HT1080 (cell line): ENCODE measurements at regions not wholly inside any gene's neighbourhood (a gene's known extent, or its start where the extent isn't known, plus 50 kb on each side); places are given as distances from the start of the nearest gene placed in this dataset.
"Not testable (repeated sequence)": the region's sequence is repeated elsewhere in the genome, so short reads cannot be mapped to it uniquely, and the experiment has no call there.

Experiments
- DNase-seq: peaks from one replicate; pipeline ENCODE4 v3.0.0-alpha.2; 2015; ENCODE audit warnings: low read depth

- DNase-seq, result no peak
Measured at GRCh38 chr20:55937283-55937682, 68.0 kb downstream of the CBLN4 start.

DNA sequence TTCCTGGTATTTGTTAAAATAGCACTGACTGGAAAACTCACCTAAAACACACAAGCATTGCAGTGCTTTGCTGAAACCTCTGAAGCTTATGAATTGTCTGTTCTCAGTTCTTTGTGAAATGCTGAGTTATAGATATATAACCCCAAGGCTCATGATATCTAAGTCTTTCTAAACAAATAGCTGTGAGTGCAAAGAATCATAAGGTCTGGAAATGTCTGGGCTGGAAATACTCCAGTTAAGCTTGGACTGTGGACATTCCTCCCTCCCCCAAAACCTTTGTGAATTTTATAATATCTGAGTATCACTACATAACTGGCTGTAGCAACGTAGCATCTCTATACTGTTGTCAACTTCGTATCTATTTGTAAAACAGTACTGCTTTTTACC lies 69.1 kb downstream of the CBLN4 start:
- DNase-seq, result no peak

GRCh38 chr20:55935448-55936208 lies 69.7 kb downstream of the CBLN4 start:
- DNase-seq, result no peak

- DNase-seq, result no peak
Measured at GRCh38 chr20:55934146-55934545, 71.2 kb downstream of the CBLN4 start.

GRCh38 chr20:55930876-55931275 lies 74.4 kb downstream of the CBLN4 start:
- DNase-seq, result not testable (repeated sequence)

- no peak for DNase-seq
Measured at GRCh38 chr20:55928266-55928665, 77.1 kb downstream of the CBLN4 start.

DNA sequence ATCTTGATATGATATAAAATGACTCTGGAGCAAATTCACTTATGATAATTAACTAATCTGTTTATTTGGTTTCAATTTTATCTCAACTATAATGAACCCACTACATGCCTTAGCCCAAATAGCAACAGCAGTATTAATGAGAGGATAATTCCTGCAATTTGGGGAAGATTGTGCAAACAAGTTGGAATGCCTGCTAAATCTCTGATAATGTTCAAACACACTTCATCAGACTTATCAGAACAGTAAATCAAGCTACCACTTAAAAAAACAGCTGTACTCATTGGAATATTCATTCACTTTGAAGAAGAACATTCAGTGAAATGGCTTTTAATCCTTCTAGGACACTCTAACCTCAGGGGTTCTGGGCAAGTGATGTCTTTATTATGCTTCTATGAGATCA lies 85.4 kb downstream of the CBLN4 start:
- DNase-seq, result no peak

DNA sequence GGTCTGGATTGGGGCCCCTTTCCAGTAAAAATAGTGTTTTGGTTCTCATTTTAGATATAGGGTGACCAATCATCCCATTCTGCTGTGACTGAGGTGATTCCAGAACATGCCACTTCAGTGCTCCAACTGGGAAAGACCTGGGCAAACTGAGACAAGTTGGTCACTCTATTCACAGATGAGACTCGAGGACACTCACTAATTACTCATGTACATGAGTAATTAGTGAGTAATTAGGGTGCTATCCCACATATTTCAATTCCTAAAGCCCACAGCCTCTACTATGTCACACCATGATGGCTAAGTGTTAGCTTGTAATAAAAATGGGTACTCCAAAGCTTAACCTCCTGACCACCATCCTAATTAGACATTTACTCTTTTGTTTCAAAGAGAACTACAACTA lies 86.0 kb downstream of the CBLN4 start:
- no peak for DNase-seq

- no peak for DNase-seq
Measured at GRCh38 chr20:55918471-55918870, 86.8 kb downstream of the CBLN4 start.

DNA sequence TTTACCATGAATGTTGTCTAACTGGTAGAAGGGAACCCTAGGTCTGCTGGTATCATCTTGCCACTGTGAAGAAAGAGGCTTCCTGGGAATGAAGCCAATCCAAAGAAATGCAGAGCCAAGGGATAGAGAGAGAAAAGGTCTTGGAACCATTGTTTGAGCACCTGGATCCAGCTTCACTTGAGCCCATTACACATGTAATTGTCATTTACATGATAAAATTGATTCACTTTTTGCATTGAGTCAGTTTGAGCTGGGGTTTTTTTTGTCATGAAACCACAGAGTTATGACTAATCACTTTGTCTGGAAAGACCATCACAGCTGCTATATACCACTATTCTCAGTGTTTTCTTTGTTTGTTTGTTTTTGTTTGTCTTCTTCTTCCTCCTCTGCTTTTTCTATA lies 112.3 kb downstream of the CBLN4 start:
- DNase-seq, result peak; percentile 24

GRCh38 chr20:55888685-55889084 lies 116.6 kb downstream of the CBLN4 start:
- peak; percentile 61 for DNase-seq

DNA sequence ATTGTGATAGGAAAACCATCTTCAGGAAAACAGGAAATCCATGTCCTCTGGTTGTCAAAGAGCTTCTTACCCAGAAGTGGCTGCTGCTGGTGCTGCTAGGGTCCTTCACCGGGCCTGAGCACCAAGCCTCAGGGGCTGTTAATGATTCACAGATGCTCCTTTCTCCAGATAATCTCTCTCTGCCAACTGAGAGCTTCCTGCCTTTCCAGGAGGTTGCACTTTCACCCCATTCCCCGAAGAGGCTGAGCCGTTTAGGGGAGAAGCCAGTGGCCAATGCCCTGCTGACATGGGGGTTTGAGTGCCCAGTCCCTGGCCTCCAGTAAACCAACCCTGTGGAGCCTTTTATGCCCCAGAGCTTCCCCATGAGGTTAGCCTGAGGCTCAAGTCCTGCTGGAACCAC lies 122.4 kb downstream of the CBLN4 start:
- DNase-seq, result no peak

- no peak for DNase-seq
Measured at GRCh38 chr20:55882286-55882685, 123.0 kb downstream of the CBLN4 start.

DNA sequence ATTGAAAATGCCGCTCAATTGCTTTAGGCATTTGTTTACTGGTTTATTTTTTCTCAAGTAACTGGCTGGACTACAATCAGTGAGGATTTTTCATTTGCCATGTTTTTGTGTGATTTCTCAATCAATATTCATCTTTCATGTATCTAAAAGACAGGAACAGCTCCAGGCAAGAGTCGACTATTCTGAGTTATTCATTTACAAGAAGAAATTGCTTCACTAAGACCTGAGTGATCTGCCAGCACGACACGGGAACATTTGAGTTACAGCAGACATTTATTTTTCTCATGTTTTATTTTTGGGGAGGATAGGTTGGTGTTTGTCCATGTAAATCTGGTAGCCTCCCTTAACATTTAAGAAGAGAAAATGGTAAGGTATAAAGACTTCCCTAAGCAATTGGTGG lies 124.1 kb downstream of the CBLN4 start:
- no peak for DNase-seq

DNA sequence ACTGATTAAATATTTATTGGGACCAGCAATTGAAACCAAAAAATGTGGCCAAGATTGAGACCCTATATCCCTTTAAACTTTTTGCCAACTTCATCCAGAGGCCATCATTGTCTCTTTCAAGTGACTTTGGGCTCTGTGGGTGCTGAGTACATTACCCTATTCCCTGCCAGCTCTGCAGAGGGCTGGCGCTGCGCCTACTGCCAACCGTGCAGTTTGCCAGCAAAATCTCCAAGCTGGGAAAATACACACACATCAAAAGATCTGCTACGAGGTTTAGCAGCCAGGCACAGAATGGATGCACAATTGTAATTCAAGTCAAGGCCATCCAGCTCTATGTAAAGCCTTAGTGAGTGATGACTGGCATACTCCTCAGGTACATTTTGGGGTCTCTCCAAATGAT lies 125.0 kb downstream of the CBLN4 start:
- DNase-seq, result no peak

GRCh38 chr20:55855052-55855451 lies 150.3 kb downstream of the CBLN4 start:
- DNase-seq, result no peak

DNA sequence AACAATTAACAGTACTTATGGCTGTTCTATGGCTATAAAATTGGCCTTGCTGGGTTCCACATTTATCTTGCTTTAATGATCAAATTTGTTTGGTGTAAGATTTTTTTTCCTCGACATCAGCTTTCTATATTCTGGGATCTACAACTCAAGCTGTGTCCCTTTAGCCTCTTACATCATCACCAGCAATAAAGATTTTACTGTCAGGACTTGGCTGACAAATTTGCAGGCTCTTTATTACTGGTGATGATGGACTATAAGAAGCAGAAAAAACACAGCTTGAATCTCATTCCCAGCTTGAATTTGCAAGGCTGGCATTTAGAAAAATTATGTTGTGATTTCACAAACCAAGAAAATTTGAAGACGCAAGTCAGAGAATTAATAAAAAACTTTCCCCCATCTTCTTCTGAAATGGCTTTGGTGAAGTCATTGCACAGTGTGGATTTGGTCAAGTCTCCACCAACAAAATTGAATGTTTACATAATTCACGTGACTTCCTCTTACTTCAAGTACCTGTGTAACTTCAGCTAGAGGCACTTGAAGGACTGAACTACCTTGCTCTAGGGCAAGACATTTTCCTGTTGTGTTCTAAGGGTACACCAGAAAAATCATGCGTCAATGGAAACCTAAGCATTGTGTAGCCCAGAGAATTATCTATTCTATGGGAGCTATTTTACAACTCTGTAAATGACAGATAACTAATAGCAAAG lies 175.0 kb downstream of the CBLN4 start:
- DNase-seq, result no peak

- DNase-seq, result no peak
Measured at GRCh38 chr20:55805138-55805537, 200.2 kb downstream of the CBLN4 start.

DNA sequence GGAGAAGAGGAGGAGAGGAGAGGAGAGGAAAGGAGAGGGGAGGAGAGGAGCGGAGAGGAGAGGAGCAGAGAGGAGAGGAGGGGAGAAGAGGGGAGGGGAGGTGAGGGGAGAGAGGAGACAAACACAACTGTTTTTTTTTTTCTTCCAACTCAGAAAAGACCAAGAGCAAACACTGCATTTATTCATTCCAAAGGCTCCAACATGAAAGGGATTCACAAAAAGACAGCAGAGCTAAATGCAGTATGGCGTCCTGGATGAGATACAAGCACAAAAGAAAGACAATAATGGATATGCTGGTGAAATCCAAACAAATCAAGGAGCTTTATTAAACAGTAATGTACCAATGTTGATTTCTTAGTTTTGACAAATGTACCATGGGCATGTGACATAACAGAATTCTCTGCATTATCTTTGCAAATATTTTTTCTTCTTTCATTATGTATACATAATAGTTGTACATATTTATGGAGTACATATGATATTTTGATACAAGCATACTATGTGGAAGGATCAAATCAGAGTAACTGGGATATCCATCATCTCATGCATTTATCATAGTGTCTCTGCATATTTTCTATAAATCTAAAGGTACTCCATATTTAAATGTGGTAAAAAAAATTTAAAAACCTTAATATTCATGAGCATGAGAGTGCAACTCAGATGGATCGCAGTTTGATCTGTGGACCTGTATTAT lies 204.6 kb downstream of the CBLN4 start:
- DNase-seq, result no peak

- no peak for DNase-seq
Measured at GRCh38 chr20:55793986-55794385, 211.3 kb downstream of the CBLN4 start.

DNA sequence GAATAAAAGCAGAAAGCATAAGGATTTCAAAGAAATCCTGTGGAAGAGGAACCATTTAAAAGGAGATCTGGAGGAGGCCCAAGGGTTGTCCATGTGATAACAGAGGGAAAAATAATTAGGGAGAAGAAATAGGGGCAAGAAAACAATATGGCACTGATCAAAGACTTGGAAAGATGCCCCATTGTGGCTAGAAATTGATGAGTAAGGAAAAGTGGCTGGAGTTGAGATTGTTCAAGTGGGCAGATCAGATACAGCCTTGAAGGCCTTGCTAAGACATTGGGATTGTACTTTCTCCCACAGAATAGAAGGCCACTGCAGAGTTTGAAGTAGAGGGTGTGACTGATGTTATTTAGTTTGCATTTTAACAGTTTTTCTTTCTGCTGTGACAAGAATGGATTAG lies 213.3 kb downstream of the CBLN4 start:
- DNase-seq, result no peak

DNA sequence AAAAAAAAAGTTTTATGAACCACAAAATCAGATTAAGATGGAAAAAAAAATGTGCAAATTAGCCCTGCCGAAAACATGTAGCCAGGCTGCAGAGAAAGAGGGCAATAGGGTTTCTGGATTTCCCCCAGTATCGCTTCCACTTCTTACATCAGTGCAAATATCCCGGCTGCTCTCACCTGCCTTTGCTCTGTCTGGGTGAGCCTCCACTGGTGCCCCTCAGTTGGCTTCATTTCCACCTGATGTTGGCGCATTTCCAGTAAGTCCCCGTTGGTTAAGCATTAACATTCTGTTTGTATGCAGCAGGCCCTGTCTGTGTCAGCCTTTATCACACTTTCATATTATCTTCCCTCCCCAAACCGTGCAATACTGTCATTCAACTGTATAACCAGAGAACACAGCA lies 215.1 kb downstream of the CBLN4 start:
- no peak for DNase-seq

DNA sequence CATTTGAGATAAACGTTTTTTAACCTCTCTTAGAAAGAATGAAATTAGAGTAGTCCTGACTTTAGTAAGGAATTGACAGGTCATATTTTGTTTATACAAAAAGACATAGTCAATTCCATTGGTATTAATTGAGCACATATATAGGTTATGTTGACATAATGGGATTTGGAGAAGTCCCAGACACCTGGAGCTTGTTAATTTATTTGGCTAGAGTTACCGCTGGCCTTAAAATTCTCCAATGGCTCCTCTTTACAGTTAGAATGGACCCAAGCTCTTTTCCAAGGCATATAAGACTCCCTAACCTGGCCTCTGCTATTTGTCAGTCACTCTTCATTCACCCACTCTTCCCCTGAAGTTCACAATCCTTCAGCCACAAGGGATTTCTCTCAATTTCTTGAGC lies 221.3 kb downstream of the CBLN4 start:
- DNase-seq, result no peak
